ENCODE measurements at regions not wholly inside any gene's neighbourhood (a gene's known extent, or its start where the extent isn't known, plus 50 kb on each side); places are given as distances from the start of the nearest gene placed in this dataset.
"Not testable (repeated sequence)": the region's sequence is repeated elsewhere in the genome, so short reads cannot be mapped to it uniquely, and the experiment has no call there.

- TF ChIP-seq CTCF (IDR thresholded peaks at IDR 0.05; ENCODE audit: low read depth, low read length, poor library complexity, severe bottlenecking); EZH2phosphoT487 (IDR thresholded peaks at IDR 0.05; ENCODE audit: borderline replicate concordance, low read length): not testable (repeated sequence)
These were observed 65.4 kb downstream of the HOXC4 start for GRCh38 chr12:54119082-54119481.

Measured in DOHH2 (cell line).